HUDEP-2 (cell line): ENCODE measurements at regions not wholly inside any gene's neighbourhood (a gene's known extent, or its start where the extent isn't known, plus 50 kb on each side); places are given as distances from the start of the nearest gene placed in this dataset.
"Not testable (repeated sequence)": the region's sequence is repeated elsewhere in the genome, so short reads cannot be mapped to it uniquely, and the experiment has no call there.

Source experiments
- DNase-seq, 76 experiments: peaks; one replicate each; lab custom pipeline; 2025; ENCODE audit not compliant: unreplicated experiment in 76 of 76; lab: John Stamatoyannopoulos, UW

DNA sequence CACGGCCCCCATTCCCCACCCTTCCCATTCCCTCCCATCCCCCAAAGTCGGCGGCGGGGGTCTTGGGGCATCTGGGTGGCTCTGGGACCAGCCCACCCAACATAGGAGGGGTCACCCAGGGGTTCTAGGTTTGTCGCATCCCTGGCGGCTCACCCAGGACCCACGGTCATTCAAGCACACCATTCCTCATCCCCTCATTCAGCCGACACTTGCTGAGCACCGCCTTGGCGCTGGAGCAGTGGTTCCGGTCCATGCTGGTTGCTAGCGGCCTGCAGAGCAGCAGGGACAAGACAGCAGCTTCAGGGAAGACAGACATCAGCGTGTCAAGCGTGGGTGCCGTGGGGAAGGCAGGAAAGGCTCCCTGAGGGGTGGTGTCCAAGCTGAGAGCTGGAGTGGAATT, 50.5 kb upstream of the OTOS start:
- DNase-seq, result no peak

DNA sequence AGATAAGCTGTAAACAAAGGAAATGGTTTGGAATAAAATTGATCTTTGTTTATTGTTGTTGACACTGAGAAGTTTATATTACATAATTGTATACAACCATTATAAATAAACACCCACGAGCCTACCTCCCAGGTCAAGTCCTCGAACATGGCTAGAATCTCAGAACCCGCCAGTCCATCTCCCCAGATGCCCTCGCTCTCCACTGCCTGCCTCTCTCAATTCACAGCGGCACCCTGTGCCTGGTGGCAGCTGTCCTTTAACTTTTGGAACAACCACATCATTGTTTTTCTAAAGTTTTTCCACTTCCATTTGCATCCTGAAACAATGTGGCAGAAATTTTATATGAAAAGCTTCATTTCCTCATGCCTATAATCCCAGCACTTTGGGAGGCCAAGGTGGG, 52.2 kb upstream of the OTOS start:
- DNase-seq, result no peak

GRCh38 chr2:240194341-240194762, 53.9 kb upstream of the OTOS start:
- DNase-seq, result not testable (repeated sequence)

DNA sequence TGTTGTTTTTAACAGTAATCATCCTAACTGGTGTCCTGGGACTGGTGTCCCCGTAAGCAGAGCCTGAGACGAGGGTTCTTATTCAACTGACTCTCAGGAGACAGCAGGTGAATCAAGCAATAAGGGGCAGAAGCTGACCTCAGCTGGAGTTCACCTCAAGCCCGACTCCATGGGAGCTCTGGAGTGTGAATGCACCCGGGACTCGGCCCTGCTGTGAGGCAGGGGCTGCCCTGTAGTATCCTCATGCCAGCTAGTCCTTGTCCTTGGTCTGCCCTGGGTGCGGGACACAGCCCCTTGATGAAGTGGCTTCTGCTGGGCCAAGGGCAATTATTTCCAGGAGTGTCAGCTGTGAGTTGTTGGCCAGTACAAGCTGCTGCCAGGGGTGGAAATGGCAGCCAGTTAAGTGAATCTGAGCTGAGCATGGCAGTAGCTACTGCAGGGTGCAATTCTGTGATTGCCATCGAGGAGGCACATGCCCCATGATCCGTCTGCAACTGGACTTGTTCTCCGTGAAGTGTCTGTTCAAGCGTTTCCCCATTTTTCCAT, 54.9 kb upstream of the OTOS start:
- DNase-seq, result no peak

DNA sequence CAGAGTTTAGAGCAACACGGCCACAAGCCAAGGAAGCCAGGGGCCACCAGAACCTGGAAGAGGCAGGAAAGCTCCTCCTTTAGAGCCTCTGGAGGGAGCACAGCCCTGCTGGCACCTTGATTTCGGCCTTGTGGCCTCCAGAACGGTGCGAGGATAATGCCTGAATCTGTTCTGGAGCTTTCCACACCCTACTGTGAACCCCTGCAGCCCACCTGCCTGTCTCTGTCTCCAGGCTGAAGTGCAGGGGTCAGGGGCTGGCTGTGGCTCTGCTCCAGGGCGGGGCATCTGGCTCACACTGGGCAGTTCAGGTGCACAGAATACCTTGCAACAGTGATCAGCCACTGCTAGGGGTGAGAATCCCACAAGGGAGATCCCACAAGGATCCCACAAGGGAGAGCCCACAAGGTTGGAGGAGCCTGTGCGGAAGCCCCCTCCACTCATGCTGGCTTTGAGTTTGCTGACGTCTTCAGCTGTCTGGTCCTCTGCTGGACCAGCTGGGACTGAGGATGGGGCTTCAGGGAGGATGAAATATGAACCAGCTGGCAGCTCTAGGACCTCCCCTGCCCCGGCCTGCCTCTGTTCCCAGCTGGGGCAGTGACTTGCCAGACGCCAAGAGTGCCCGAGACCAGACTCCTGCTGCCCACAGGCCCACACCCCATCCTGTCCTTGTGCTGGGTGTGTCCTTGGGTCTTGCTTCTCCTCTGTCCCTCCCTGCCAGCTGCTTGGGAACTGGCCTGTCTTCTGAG, 56.4 kb upstream of the OTOS start:
- no peak for DNase-seq

GRCh38 chr2:240197462-240198139, 57.1 kb upstream of the OTOS start:
- DNase-seq, result no peak

DNA sequence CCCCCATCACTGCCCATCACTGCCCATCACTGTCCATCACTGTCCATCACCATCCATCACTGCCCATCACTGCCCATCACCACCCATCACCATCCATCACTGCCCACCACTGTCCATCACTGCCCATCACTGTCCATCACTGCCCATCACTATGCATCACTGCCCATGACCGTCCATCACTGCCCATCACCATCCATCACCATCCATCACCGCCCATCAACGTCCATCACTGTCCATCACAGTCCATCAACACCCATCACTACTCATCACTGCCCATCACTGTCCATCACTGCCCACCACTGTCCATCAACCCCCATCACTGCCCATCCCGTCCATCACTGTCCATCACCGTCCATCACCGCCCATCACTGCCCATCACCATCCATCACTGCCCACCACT, 57.8 kb upstream of the OTOS start:
- no peak for DNase-seq

DNA sequence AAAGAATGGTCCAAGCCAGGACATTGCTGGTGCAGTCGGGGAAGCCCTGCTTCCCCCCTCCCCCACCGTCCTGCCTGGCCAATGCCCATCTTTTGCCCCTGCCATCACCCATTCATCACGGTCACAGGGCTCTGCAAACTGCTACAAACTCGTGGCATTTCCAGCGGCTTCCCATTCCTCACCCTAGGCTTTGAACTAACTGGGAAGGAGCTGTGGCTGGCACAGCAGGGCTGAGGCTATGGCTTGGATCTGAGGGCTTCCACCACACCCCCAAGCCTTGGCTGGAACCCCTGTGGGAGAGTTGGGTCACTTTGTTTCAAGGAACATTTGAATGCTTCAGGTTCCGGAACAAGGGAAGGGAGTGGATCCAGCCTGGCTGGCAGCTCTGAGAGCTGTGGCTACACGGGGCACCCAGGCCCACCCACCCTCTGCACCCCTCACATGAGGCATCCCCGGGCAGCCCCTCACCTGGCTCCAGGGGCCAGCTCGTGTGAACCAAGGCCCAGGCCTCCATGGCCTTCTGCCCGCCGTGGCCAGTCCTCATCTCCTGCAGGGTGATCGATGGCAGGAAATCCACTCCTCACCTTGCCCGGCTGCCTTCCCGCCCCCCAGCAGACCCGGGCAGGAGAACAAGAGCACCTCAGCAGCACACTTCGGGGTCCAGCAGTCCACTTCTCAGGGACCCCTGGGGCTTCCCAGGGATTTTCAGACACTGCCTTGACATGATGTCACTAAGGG, 58.8 kb upstream of the OTOS start:
- DNase-seq, result no peak

GRCh38 chr2:240200230-240201051, 60.0 kb upstream of the OTOS start:
- DNase-seq, result no peak

DNA sequence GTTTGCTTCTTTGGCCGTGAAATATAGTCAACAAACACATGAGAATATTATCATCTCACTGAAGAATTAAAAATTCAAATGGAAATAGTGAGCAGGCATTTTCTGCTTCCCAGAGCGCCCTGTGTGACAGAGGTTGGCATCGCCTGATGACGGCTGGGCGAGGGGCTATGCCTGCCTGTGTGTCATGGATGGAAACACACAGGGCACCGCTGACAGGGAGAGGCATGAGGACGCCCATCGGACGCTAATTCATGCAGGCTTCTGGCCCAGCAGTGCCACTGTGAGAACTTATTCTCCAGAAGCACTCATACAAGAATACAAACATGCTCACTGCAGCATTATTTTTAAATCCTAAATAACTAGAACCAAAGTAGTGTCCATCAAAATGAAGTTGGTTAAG, 61.4 kb upstream of the OTOS start:
- no peak for DNase-seq

DNA sequence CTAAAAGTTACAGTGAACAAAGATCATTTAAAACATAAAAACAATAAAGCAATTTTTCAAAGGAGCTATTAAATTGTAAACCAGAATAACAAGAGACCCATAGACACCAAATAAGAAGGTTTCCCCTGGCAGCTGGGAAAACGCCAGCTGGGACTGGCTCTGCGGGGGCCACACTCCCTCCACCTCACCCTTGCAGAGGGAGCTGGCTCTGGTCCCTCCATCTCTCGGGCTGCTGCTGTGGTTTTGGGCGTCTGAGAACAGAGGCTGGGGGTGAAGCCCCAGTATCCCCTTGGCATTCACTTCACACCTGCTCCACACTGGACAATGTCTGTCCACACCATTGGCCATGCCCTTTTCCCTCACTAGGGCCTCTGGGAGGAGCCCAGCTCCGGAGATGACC, 62.1 kb upstream of the OTOS start:
- DNase-seq, result no peak

GRCh38 chr2:240203031-240203787, 62.8 kb upstream of the OTOS start:
- DNase-seq, result no peak

GRCh38 chr2:240203788-240204270, 63.4 kb upstream of the OTOS start:
- no peak for DNase-seq

DNA sequence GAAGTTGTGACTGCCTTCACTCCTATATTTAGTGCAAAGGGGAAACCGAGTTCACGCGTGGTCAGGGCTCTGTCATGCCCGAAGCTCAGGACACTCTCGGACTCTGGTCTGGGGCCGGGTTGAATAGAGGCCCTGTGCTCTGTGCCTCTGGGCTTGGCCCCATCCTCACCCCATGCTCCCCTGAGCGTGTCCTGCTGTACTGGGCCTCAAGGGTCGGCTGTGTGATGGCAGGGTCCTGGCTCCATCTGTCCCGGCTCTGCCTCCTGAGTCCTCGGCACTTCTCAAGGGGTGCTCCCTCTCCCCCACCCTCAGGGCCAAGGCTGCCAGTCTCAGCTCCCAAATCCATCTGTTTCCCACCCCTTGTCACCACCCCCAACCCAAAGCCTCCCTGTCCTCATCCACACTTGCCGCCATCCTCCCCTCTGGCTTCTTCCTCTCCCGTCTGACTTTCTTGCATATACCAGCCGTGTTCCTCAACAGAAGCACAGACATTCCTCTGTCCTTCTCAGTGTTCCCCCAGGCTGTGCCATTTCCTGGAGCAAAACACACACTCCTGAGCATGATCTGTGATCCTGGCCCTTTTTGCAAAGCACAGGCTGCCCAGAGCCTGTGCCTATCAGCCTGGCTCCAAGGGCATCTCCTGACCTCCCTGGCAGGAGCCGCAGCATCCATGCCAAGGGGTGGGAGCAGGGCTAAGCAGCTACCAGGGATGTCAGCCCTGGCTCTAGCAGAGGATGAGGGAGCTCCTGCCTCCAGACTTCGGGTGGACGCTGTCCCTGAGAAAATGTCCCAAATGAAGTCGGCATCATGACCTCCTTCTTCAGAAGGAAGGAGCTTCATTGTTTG, 64.2 kb upstream of the OTOS start:
- DNase-seq, result no peak

- DNase-seq, result no peak
Measured at GRCh38 chr2:240205348-240205747, 64.9 kb upstream of the OTOS start.

GRCh38 chr2:240205772-240206171, 65.3 kb upstream of the OTOS start:
- no peak for DNase-seq

GRCh38 chr2:240206630-240207029, 66.2 kb upstream of the OTOS start:
- no peak for DNase-seq

GRCh38 chr2:240207661-240208060, 67.2 kb upstream of the OTOS start:
- no peak for DNase-seq

- DNase-seq, result no peak
Measured at GRCh38 chr2:240208096-240208495, 67.6 kb upstream of the OTOS start.
